ENCODE measurements at regions not wholly inside any gene's neighbourhood (a gene's known extent, or its start where the extent isn't known, plus 50 kb on each side); places are given as distances from the start of the nearest gene placed in this dataset.

GRCh38 chr1:186574926-186575325 is 105.3 kb downstream of the PTGS2 start:
- DNase-seq (ENCODE audit: low spot score) (no peak), ATAC-seq (ENCODE audit: low FRiP score) (no peak)
- no peak for TF ChIP-seq CTCF (IDR thresholded peaks at IDR 0.05)

GRCh38 chr1:186572509-186572908 is 107.7 kb downstream of the PTGS2 start:
- DNase-seq (ENCODE audit: low spot score), result no peak
- no peak for TF ChIP-seq CTCF (IDR thresholded peaks at IDR 0.05)

GRCh38 chr1:186571771-186572170 is 108.5 kb downstream of the PTGS2 start:
- no peak for DNase-seq (ENCODE audit: low spot score)
- no peak for TF ChIP-seq CTCF (IDR thresholded peaks at IDR 0.05)
- no peak for ATAC-seq (ENCODE audit: low FRiP score)

More at GRCh38 chr1:186572509-186572908, 107.7 kb downstream of the PTGS2 start:
- no peak for ATAC-seq (ENCODE audit: low FRiP score)

- TF ChIP-seq CTCF (IDR thresholded peaks at IDR 0.05), result no peak
- DNase-seq (ENCODE audit: low spot score) (no peak), ATAC-seq (ENCODE audit: low FRiP score) (no peak)
These were observed 108.9 kb upstream of the PDC start for GRCh38 chr1:186569856-186570255.

GRCh38 chr1:186568221-186568620 is 107.3 kb upstream of the PDC start:
- DNase-seq (ENCODE audit: low spot score) (no peak), ATAC-seq (ENCODE audit: low FRiP score) (no peak)
- no peak for TF ChIP-seq CTCF (IDR thresholded peaks at IDR 0.05)

GRCh38 chr1:186566140-186566855 is 105.4 kb upstream of the PDC start:
- ATAC-seq (ENCODE audit: low FRiP score), result no peak
- no peak for TF ChIP-seq CTCF (IDR thresholded peaks at IDR 0.05)

GRCh38 chr1:186564582-186564981 is 103.7 kb upstream of the PDC start:
- TF ChIP-seq CTCF (IDR thresholded peaks at IDR 0.05), result no peak
- ATAC-seq (ENCODE audit: low FRiP score) (no peak), DNase-seq (ENCODE audit: low spot score) (no peak)

More at GRCh38 chr1:186566140-186566855, 105.4 kb upstream of the PDC start:
- DNase-seq (ENCODE audit: low spot score), result no peak
